HEK293 (cell line): ENCODE measurements at regions not wholly inside any gene's neighbourhood (a gene's known extent, or its start where the extent isn't known, plus 50 kb on each side); places are given as distances from the start of the nearest gene placed in this dataset.

Experiments
- CTCF ChIA-PET: fragments of 350-600 bp; formaldehyde crosslinking; extraction: SDS; loops from one replicate; lab custom pipeline; 2021; ENCODE audit warnings: antibody characterized with exemption; lab: Yijun Ruan, JAX
- POLR2A ChIA-PET: fragments of 300-600 bp; formaldehyde crosslinking; extraction: SDS; loops from one replicate; lab custom pipeline; 2020; ENCODE audit warnings: antibody characterized with exemption, inconsistent platforms; lab: Yijun Ruan, JAX
- H3K27ac ChIP-seq: fragments of 200-500 bp; sonication (Bioruptor generic); 2 replicates; pipeline ENCODE4 v1.5.1; 2014; ENCODE audit warnings: low read depth, low read length, control low read depth, inconsistent platforms; ENCODE audit errors: extremely low read depth
- H3K36me3 ChIP-seq, 2 experiments: fragments of 200-500 bp in 1 of 2; sonication (Bioruptor generic) in 1 of 2; 1 replicate in 1 of 2; 2 replicates in 1 of 2; pipeline ENCODE4 v1.5.1; 2014 to 2017; ENCODE audit warnings: inconsistent platforms in 2 of 2, low read length in 2 of 2; ENCODE audit not compliant: control insufficient read depth in 2 of 2, insufficient read depth in 1 of 2
- H3K4me1 ChIP-seq: fragments of 200-500 bp; sonication (Bioruptor generic); 2 replicates; pipeline ENCODE4 v1.5.1; 2014; ENCODE audit warnings: mild to moderate bottlenecking, low read length, inconsistent platforms; ENCODE audit not compliant: control insufficient read depth, insufficient read depth
- H3K4me3 ChIP-seq: 2 replicates; pipeline ENCODE4 v1.5.1; 2011; ENCODE audit warnings: low read depth, mild to moderate bottlenecking, control low read depth, low read length, moderate library complexity
- H3K9me3 ChIP-seq: fragments of 200-500 bp; sonication (Bioruptor generic); 2 replicates; pipeline ENCODE4 v1.5.1; 2014; ENCODE audit warnings: low read depth, low read length, inconsistent platforms; ENCODE audit not compliant: control insufficient read depth, insufficient read depth
- BCL11B ChIP-seq: fragments of 450-650 bp; formaldehyde crosslinking; IDR thresholded peaks from 2 replicates; pipeline ENCODE4 v1.5.1; 2016; ENCODE audit warnings: low read depth, missing biosample characterization, missing genetic modification characterization
- HOXA7 ChIP-seq: sonication (generic); formaldehyde crosslinking; IDR thresholded peaks from 2 replicates; pipeline ENCODE4 v1.8.1; 2022; ENCODE audit warnings: missing genetic modification reagents, borderline replicate concordance
- INSM2 ChIP-seq: fragments of 450-650 bp; formaldehyde crosslinking; IDR thresholded peaks from 2 replicates; pipeline ENCODE4 v1.5.1; 2016; ENCODE audit warnings: missing biosample characterization, missing genetic modification characterization
- REPIN1 ChIP-seq: fragments of 450-650 bp; formaldehyde crosslinking; IDR thresholded peaks from 2 replicates; pipeline ENCODE4 v1.5.1; 2017; ENCODE audit warnings: missing biosample characterization, missing genetic modification characterization, low read depth
- ZBTB1 ChIP-seq: fragments of 450-650 bp; formaldehyde crosslinking; IDR thresholded peaks from 2 replicates; pipeline ENCODE4 v1.5.1; 2016; ENCODE audit warnings: missing biosample characterization, missing genetic modification characterization
- ZBTB8A ChIP-seq: fragments of 450-650 bp; formaldehyde crosslinking; IDR thresholded peaks from 2 replicates; pipeline ENCODE4 v1.5.1; 2016; ENCODE audit warnings: missing biosample characterization, missing genetic modification characterization
- ZNF140 ChIP-seq: fragments of 450-650 bp; formaldehyde crosslinking; IDR thresholded peaks from 2 replicates; pipeline ENCODE4 v1.5.1; 2016; ENCODE audit warnings: missing biosample characterization, missing genetic modification characterization
- ZNF146 ChIP-seq: fragments of 450-650 bp; formaldehyde crosslinking; IDR thresholded peaks from 2 replicates; pipeline ENCODE4 v1.5.1; 2016; ENCODE audit warnings: missing biosample characterization, missing genetic modification characterization
- ZNF18 ChIP-seq: fragments of 450-650 bp; formaldehyde crosslinking; IDR thresholded peaks from 2 replicates; pipeline ENCODE4 v1.5.1; 2016; ENCODE audit warnings: missing biosample characterization, missing genetic modification characterization
- ZNF24 ChIP-seq: fragments of 450-650 bp; formaldehyde crosslinking; IDR thresholded peaks from 2 replicates; pipeline ENCODE4 v1.5.1; 2016; ENCODE audit warnings: missing biosample characterization, missing genetic modification characterization
- ZNF266 ChIP-seq: fragments of 450-650 bp; formaldehyde crosslinking; IDR thresholded peaks from 2 replicates; pipeline ENCODE4 v1.5.1; 2016; ENCODE audit warnings: missing biosample characterization, missing genetic modification characterization, low read depth
- ZNF292 ChIP-seq: fragments of 450-650 bp; formaldehyde crosslinking; IDR thresholded peaks from 2 replicates; pipeline ENCODE4 v1.5.1; 2016; ENCODE audit warnings: low read depth, missing biosample characterization, missing genetic modification characterization, borderline replicate concordance
- ZNF398 ChIP-seq: fragments of 450-650 bp; formaldehyde crosslinking; IDR thresholded peaks from 2 replicates; pipeline ENCODE4 v1.5.1; 2017; ENCODE audit warnings: missing biosample characterization, missing genetic modification characterization
- ZNF404 ChIP-seq: fragments of 450-650 bp; formaldehyde crosslinking; IDR thresholded peaks from 2 replicates; pipeline ENCODE4 v1.5.1; 2017; ENCODE audit warnings: missing biosample characterization, missing genetic modification characterization
- ZNF501 ChIP-seq: fragments of 450-650 bp; formaldehyde crosslinking; IDR thresholded peaks from 2 replicates; pipeline ENCODE4 v1.5.1; 2016; ENCODE audit warnings: missing biosample characterization, missing genetic modification characterization
- ZNF514 ChIP-seq: fragments of 450-650 bp; formaldehyde crosslinking; IDR thresholded peaks from 2 replicates; pipeline ENCODE4 v1.5.1; 2016; ENCODE audit warnings: missing biosample characterization, missing genetic modification characterization
- ZNF518A ChIP-seq: fragments of 450-650 bp; formaldehyde crosslinking; conservative IDR thresholded peaks from 2 replicates; pipeline ENCODE4 v1.5.1; 2016; ENCODE audit warnings: low read depth, missing biosample characterization, missing genetic modification characterization
- ZNF555 ChIP-seq: fragments of 450-650 bp; formaldehyde crosslinking; conservative IDR thresholded peaks from 2 replicates; pipeline ENCODE4 v1.5.1; 2017; ENCODE audit warnings: missing biosample characterization, mild to moderate bottlenecking, missing genetic modification characterization, inconsistent platforms
- ZNF558 ChIP-seq: fragments of 450-650 bp; formaldehyde crosslinking; IDR thresholded peaks from 2 replicates; pipeline ENCODE4 v1.5.1; 2016; ENCODE audit warnings: missing biosample characterization, missing genetic modification characterization
- ZNF596 ChIP-seq: fragments of 450-650 bp; IDR thresholded peaks from 2 replicates; pipeline ENCODE4 v1.5.0; 2018; ENCODE audit warnings: missing biosample characterization, mild to moderate bottlenecking, missing genetic modification characterization, moderate library complexity
- ZNF645 ChIP-seq: fragments of 450-650 bp; formaldehyde crosslinking; IDR thresholded peaks from 2 replicates; pipeline ENCODE4; 2016; ENCODE audit warnings: missing biosample characterization, missing genetic modification characterization
- ZNF677 ChIP-seq: fragments of 450-650 bp; IDR thresholded peaks from 2 replicates; pipeline ENCODE4 v1.5.0; 2018; ENCODE audit warnings: missing biosample characterization, mild to moderate bottlenecking, missing genetic modification characterization, moderate library complexity
- ZNF76 ChIP-seq: fragments of 450-650 bp; formaldehyde crosslinking; IDR thresholded peaks from 2 replicates; pipeline ENCODE4; 2016; ENCODE audit warnings: low read depth, missing biosample characterization, missing genetic modification characterization, borderline replicate concordance
- ZNF776 ChIP-seq: fragments of 450-650 bp; formaldehyde crosslinking; IDR thresholded peaks from 2 replicates; pipeline ENCODE4 v1.5.0; 2017; ENCODE audit warnings: missing biosample characterization, missing genetic modification characterization, borderline replicate concordance
- ZNF792 ChIP-seq: fragments of 450-650 bp; formaldehyde crosslinking; IDR thresholded peaks from 2 replicates; pipeline ENCODE4 v1.5.1; 2016; ENCODE audit warnings: missing biosample characterization, missing genetic modification characterization

- no peak for TF ChIP-seq ZNF555 (tag by site-specific recombination)
- TF ChIP-seq ZNF558 = no peak
- no peak for TF ChIP-seq HOXA7
- TF ChIP-seq ZNF792 (tag by site-specific recombination) = no peak
- no peak for TF ChIP-seq INSM2 (tag by site-specific recombination)
- no peak for TF ChIP-seq ZNF404 (tag by site-specific recombination)
- TF ChIP-seq ZNF677 (tag by site-specific recombination) = no peak
- no peak for TF ChIP-seq REPIN1 (tag by site-specific recombination)
- no peak for TF ChIP-seq ZNF645 (tag by site-specific recombination)
- no peak for TF ChIP-seq ZNF514 (tag by site-specific recombination)
- no peak for TF ChIP-seq ZNF501 (tag by site-specific recombination)
- no peak for TF ChIP-seq ZBTB1 (tag by site-specific recombination)
- no peak for TF ChIP-seq ZNF18 (tag by site-specific recombination)
- TF ChIP-seq ZNF776 (tag by site-specific recombination) = no peak
- TF ChIP-seq ZNF266 (tag by site-specific recombination) = no peak
- no peak for TF ChIP-seq ZNF292
- no peak for TF ChIP-seq ZBTB8A (tag by site-specific recombination)
- TF ChIP-seq ZNF146 (tag by site-specific recombination) = no peak
- no peak for TF ChIP-seq ZNF596
- no peak for TF ChIP-seq ZNF140
- no peak overlapping the region for H3K4me3 ChIP-seq
- no peaks in the 10 kb centered on the region for H3K9me3 ChIP-seq
- H3K27ac ChIP-seq = no peak overlapping the region; the same call in 1 of the 2 replicates
- H3K4me1 ChIP-seq = peaks cover 28% of the 10 kb centered on the region
- ChIA-PET CTCF (interaction anchor here (1.2 kb wide), 1 partner anchor 9 kb away, joined by 3 read pairs; no protein-coding TSS in a partner anchor), POLR2A (no interaction called here)
- H3K36me3 ChIP-seq = no peaks in the 10 kb centered on the region
These were observed 956.3 kb upstream of the SOX9 start for GRCh38 chr17:71164561-71164960.

- POLR2A ChIA-PET = interaction anchor here (0.6 kb wide), 1 partner anchor 956 kb away, joined by 3 read pairs; no protein-coding TSS in a partner anchor
- Histone ChIP-seq H3K4me3 (no peak overlapping the region), H3K27ac (no peak overlapping the region), H3K9me3 (no peaks in the 10 kb centered on the region), H3K4me1 (peaks cover 28% of the 10 kb centered on the region), H3K36me3 (no peaks in the 10 kb centered on the region)
- CTCF ChIA-PET = interaction anchor here (0.7 kb wide), 1 partner anchor 24 kb away, joined by 4 read pairs; no protein-coding TSS in a partner anchor
- no peak for TF ChIP-seq BCL11B (tag by site-specific recombination)
- TF ChIP-seq ZNF24 = no peak
- no peak for TF ChIP-seq ZNF76 (tag by site-specific recombination)
- no peak for TF ChIP-seq ZNF518A (tag by site-specific recombination)
- no peak for TF ChIP-seq ZNF596
- no peak for TF ChIP-seq ZNF398
These were observed 954.5 kb upstream of the SOX9 start for GRCh38 chr17:71166311-71166710.
